GM23338 (cell line): ENCODE measurements at regions not wholly inside any gene's neighbourhood (a gene's known extent, or its start where the extent isn't known, plus 50 kb on each side); places are given as distances from the start of the nearest gene placed in this dataset.

ENCODE experiments used
- ATAC-seq: fragments of 200-7000 bp; cut with Tn5 transposase; 3 replicates; pipeline ENCODE4 v1.9.1; 2020
- DNase-seq: peaks from one replicate; pipeline ENCODE4 v3.0.0-alpha.2; 2015; ENCODE audit warnings: low spot score
- H2AFZ ChIP-seq: fragments of 200-600 bp; sonication (generic); 2 replicates; pipeline ENCODE4 v1.8.0; 2016; ENCODE audit warnings: antibody characterized with exemption, mild to moderate bottlenecking, moderate library complexity
- H3F3A ChIP-seq: fragments of 200-600 bp; sonication (generic); replicated peaks from 2 replicates; pipeline ENCODE4 v1.8.0; 2017; ENCODE audit warnings: antibody characterized with exemption, mixed run types, low read depth
- H3K27ac ChIP-seq: fragments of 200-600 bp; sonication (generic); 2 replicates; pipeline ENCODE4 v1.6.1; 2016; ENCODE audit warnings: low read depth
- H3K27me3 ChIP-seq: fragments of 200-600 bp; sonication (generic); 2 replicates; pipeline ENCODE4 v1.8.0; 2016; ENCODE audit warnings: mild to moderate bottlenecking, mixed run types, moderate library complexity; ENCODE audit not compliant: insufficient read depth
- H3K36me3 ChIP-seq: fragments of 200-600 bp; sonication (generic); 2 replicates; pipeline ENCODE4 v1.8.0; 2016; ENCODE audit warnings: mild to moderate bottlenecking; ENCODE audit not compliant: insufficient read depth
- H3K4me1 ChIP-seq: fragments of 200-600 bp; sonication (generic); 2 replicates; pipeline ENCODE4 v1.8.0; 2016; ENCODE audit warnings: mild to moderate bottlenecking, moderate library complexity; ENCODE audit not compliant: insufficient read depth
- H3K4me2 ChIP-seq: fragments of 200-600 bp; sonication (generic); 2 replicates; pipeline ENCODE4 v1.7.1; 2017; ENCODE audit warnings: mixed run types
- H3K4me3 ChIP-seq: fragments of 200-600 bp; sonication (generic); 2 replicates; pipeline ENCODE4 v1.6.1; 2016; ENCODE audit warnings: mixed run types
- H3K79me2 ChIP-seq: fragments of 200-600 bp; sonication (generic); replicated peaks from 2 replicates; pipeline ENCODE4 v1.8.0; 2017; ENCODE audit warnings: mild to moderate bottlenecking; ENCODE audit not compliant: insufficient read depth
- H3K9me2 ChIP-seq: fragments of 200-600 bp; sonication (generic); 2 replicates; pipeline ENCODE4 v1.8.0; 2017; ENCODE audit not compliant: insufficient read depth
- H4K20me1 ChIP-seq: fragments of 200-600 bp; sonication (generic); replicated peaks from 2 replicates; pipeline ENCODE4 v1.8.0; 2017; ENCODE audit warnings: mild to moderate bottlenecking; ENCODE audit not compliant: insufficient read depth
- H3K27ac Mint-ChIP-seq: 2 replicates; pipeline ENCODE4 v1.8.0; 2020; ENCODE audit warnings: inconsistent platforms, mild to moderate bottlenecking, moderate library complexity, mixed read lengths
- H3K27me3 Mint-ChIP-seq: 3 replicates; pipeline ENCODE4 v1.8.0; 2022; ENCODE audit warnings: low read depth, mild to moderate bottlenecking, moderate library complexity, mixed read lengths, inconsistent platforms; ENCODE audit not compliant: insufficient read depth, poor library complexity
- H3K36me3 Mint-ChIP-seq: 3 replicates; pipeline ENCODE4 v1.8.0; 2021; ENCODE audit warnings: low read depth, mild to moderate bottlenecking, inconsistent platforms, moderate library complexity, mixed read lengths
- H3K4me1 Mint-ChIP-seq: 3 replicates; pipeline ENCODE4 v1.8.0; 2020; ENCODE audit warnings: mild to moderate bottlenecking, inconsistent platforms, mixed read lengths
- H3K4me3 Mint-ChIP-seq: 3 replicates; pipeline ENCODE4 v1.8.0; 2021; ENCODE audit warnings: moderate library complexity, mild to moderate bottlenecking, inconsistent platforms, mixed read lengths
- H3K9me3 Mint-ChIP-seq: 3 replicates; pipeline ENCODE4 v1.8.0; 2020; ENCODE audit warnings: moderate library complexity, mild to moderate bottlenecking, inconsistent platforms, mixed read lengths
- CREB1 ChIP-seq: fragments of 250-450 bp; sonication (Bioruptor Pico); IDR thresholded peaks from 2 replicates; pipeline ENCODE4 v1.5.0; 2020; ENCODE audit warnings: low read depth, mild to moderate bottlenecking, moderate library complexity
- EZH2 ChIP-seq: fragments of 200-600 bp; sonication (generic); IDR thresholded peaks from one replicate; pipeline ENCODE4 v1.8.0; 2017; ENCODE audit warnings: antibody characterized with exemption, mild to moderate bottlenecking, low read depth; ENCODE audit not compliant: unreplicated experiment
- EZH2phosphoT487 ChIP-seq: fragments of 200-600 bp; sonication (generic); IDR thresholded peaks from one replicate; pipeline ENCODE4 v1.8.1; 2018; ENCODE audit warnings: antibody characterized with exemption; ENCODE audit not compliant: unreplicated experiment
- JUNB ChIP-seq: IDR thresholded peaks from one replicate; pipeline ENCODE4 v1.6.1; 2016; ENCODE audit warnings: antibody characterized with exemption; ENCODE audit not compliant: unreplicated experiment
- NANOG ChIP-seq: IDR thresholded peaks from 2 replicates; pipeline ENCODE4 v1.6.1; 2016; ENCODE audit warnings: antibody characterized with exemption, borderline replicate concordance
- POLR2AphosphoS5 ChIP-seq: IDR thresholded peaks from 2 replicates; pipeline ENCODE4 v1.6.1; 2016; ENCODE audit warnings: antibody characterized with exemption, low read depth
- STAT1 ChIP-seq: IDR thresholded peaks from one replicate; pipeline ENCODE4 v1.6.1; 2016; ENCODE audit warnings: antibody characterized with exemption; ENCODE audit not compliant: unreplicated experiment
- ZNF114 ChIP-seq: fragments of 250-450 bp; sonication (Bioruptor Pico); IDR thresholded peaks from 2 replicates; pipeline ENCODE4 v1.5.0; 2020; ENCODE audit warnings: mild to moderate bottlenecking, moderate library complexity
- ZNF331 ChIP-seq: fragments of 250-450 bp; sonication (Bioruptor Pico); IDR thresholded peaks from 2 replicates; pipeline ENCODE4 v1.5.0; 2020; ENCODE audit warnings: low read depth, mild to moderate bottlenecking, moderate library complexity
- TF ChIP-seq, protein P1 (sequence below), 2 experiments: fragments of 200-600 bp in 1 of 2; sonication (generic) in 1 of 2; conservative IDR thresholded peaks; 2 replicates each; pipeline versions ENCODE4 v1.5.1 to v1.6.1; 2016 to 2017; ENCODE audit warnings: antibody characterized with exemption in 2 of 2, low read depth in 2 of 2, mild to moderate bottlenecking in 2 of 2, moderate library complexity in 1 of 2
- TF ChIP-seq, protein P2 (sequence below): IDR thresholded peaks from one replicate; pipeline ENCODE4 v1.6.1; 2018; ENCODE audit warnings: antibody characterized with exemption; ENCODE audit not compliant: unreplicated experiment
- TF ChIP-seq, protein P3 (sequence below): IDR thresholded peaks from 2 replicates; pipeline ENCODE4 v1.6.1; 2016; ENCODE audit warnings: antibody characterized with exemption

DNA sequence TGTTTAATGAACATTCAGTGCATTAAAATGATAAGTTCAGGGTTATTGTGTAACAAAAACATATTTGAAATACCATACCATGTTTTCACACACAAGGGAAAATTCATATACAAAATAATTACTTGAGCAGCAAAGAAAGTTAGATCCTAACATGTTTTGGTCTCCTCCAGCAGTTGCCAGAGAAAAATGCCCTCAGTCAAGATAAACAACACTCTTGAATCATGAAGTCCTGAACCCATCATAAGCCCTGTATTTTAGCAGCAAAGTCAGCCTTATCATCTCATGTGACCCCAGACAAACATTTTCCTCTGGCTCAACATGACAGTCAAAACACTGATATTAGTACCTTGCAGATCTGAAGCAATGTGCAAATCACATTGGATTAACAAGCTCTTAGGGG lies 1541.1 kb upstream of the WWC1 start:
- Histone ChIP-seq H3K36me3 (no peaks in the 10 kb centered on the region), H3K27me3 (no peaks in the 10 kb centered on the region), H3K9me2 (no peaks in the 10 kb centered on the region), H3K27ac (no peak overlapping the region), H3K79me2 (no peaks in the 10 kb centered on the region), H2AFZ (peak overlapping the region; percentile 80; the same call in 1 of the 2 replicates), H3K4me2 (no peak overlapping the region), H3K4me3 (no peak overlapping the region), H4K20me1 (no peaks in the 10 kb centered on the region), H3F3A (no peaks in the 10 kb centered on the region), H3K4me1 (no peaks in the 10 kb centered on the region)
- Mint-ChIP-seq H3K4me3 (no peak overlapping the region), H3K9me3 (no peaks in the 10 kb centered on the region), H3K36me3 (no peaks in the 10 kb centered on the region), H3K27ac (no peak overlapping the region), H3K4me1 (no peaks in the 10 kb centered on the region), H3K27me3 (no peaks in the 10 kb centered on the region)
- no peak for TF ChIP-seq ZNF331 (CRISPR knock-in tag)
- TF ChIP-seq JUNB, result no peak
- no peak for TF ChIP-seq EZH2phosphoT487
- ATAC-seq (no peak), DNase-seq (no peak)

DNA sequence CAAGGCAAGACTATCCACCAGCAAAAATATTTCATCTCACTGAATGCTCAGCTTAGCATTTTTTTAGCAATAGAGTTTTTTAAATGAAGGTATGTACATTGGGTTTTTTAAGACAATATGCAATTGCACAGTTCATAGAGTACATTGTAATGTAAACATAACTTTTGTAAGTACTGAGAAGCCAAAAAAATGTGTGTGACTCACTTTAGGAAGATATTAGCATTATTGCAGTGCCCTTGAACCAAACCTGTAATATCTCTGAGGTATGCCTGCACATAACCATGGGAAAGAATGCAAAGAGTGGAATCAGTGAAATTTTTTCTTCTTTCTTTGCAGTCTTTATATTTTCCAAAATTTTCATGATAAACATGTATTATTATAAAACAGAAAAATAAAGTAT lies 1533.3 kb upstream of the WWC1 start:
- 0 out of 3 replicates have a peak, but pooled peaks cover 8% of the 10 kb centered on the region for H3K9me3 Mint-ChIP-seq
- H3K36me3 ChIP-seq, result no peaks in the 10 kb centered on the region
- TF ChIP-seq NANOG (no peak), EZH2phosphoT487 (no peak), ZNF114 (CRISPR knock-in tag) (no peak), EZH2 (no peak), CREB1 (no peak), JUNB (no peak), STAT1 (no peak), POLR2AphosphoS5 (no peak), ZNF331 (CRISPR knock-in tag) (no peak)
- TF ChIP-seq, protein P1, sequence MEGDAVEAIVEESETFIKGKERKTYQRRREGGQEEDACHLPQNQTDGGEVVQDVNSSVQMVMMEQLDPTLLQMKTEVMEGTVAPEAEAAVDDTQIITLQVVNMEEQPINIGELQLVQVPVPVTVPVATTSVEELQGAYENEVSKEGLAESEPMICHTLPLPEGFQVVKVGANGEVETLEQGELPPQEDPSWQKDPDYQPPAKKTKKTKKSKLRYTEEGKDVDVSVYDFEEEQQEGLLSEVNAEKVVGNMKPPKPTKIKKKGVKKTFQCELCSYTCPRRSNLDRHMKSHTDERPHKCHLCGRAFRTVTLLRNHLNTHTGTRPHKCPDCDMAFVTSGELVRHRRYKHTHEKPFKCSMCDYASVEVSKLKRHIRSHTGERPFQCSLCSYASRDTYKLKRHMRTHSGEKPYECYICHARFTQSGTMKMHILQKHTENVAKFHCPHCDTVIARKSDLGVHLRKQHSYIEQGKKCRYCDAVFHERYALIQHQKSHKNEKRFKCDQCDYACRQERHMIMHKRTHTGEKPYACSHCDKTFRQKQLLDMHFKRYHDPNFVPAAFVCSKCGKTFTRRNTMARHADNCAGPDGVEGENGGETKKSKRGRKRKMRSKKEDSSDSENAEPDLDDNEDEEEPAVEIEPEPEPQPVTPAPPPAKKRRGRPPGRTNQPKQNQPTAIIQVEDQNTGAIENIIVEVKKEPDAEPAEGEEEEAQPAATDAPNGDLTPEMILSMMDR (conservative IDR thresholded peaks at IDR 0.05; ENCODE audit: low read depth in 2 of 2), result no peak
- TF ChIP-seq, protein P2, sequence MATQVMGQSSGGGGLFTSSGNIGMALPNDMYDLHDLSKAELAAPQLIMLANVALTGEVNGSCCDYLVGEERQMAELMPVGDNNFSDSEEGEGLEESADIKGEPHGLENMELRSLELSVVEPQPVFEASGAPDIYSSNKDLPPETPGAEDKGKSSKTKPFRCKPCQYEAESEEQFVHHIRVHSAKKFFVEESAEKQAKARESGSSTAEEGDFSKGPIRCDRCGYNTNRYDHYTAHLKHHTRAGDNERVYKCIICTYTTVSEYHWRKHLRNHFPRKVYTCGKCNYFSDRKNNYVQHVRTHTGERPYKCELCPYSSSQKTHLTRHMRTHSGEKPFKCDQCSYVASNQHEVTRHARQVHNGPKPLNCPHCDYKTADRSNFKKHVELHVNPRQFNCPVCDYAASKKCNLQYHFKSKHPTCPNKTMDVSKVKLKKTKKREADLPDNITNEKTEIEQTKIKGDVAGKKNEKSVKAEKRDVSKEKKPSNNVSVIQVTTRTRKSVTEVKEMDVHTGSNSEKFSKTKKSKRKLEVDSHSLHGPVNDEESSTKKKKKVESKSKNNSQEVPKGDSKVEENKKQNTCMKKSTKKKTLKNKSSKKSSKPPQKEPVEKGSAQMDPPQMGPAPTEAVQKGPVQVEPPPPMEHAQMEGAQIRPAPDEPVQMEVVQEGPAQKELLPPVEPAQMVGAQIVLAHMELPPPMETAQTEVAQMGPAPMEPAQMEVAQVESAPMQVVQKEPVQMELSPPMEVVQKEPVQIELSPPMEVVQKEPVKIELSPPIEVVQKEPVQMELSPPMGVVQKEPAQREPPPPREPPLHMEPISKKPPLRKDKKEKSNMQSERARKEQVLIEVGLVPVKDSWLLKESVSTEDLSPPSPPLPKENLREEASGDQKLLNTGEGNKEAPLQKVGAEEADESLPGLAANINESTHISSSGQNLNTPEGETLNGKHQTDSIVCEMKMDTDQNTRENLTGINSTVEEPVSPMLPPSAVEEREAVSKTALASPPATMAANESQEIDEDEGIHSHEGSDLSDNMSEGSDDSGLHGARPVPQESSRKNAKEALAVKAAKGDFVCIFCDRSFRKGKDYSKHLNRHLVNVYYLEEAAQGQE, result no peak
- TF ChIP-seq, protein P3, sequence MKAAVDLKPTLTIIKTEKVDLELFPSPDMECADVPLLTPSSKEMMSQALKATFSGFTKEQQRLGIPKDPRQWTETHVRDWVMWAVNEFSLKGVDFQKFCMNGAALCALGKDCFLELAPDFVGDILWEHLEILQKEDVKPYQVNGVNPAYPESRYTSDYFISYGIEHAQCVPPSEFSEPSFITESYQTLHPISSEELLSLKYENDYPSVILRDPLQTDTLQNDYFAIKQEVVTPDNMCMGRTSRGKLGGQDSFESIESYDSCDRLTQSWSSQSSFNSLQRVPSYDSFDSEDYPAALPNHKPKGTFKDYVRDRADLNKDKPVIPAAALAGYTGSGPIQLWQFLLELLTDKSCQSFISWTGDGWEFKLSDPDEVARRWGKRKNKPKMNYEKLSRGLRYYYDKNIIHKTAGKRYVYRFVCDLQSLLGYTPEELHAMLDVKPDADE, result no peak

More for the DNA sequence above, 1533.3 kb upstream of the WWC1 start:
- Histone ChIP-seq H3K79me2 (no peaks in the 10 kb centered on the region), H3K27ac (no peak overlapping the region), H3K4me3 (no peak overlapping the region), H3F3A (no peaks in the 10 kb centered on the region), H4K20me1 (no peaks in the 10 kb centered on the region), H3K4me2 (no peak overlapping the region), H2AFZ (no peak overlapping the region), H3K27me3 (no peaks in the 10 kb centered on the region), H3K9me2 (0 out of 2 replicates have a peak, but pooled peaks cover 8% of the 10 kb centered on the region), H3K4me1 (no peaks in the 10 kb centered on the region)
- no peak overlapping the region for H3K4me3 Mint-ChIP-seq
- DNase-seq (no peak), ATAC-seq (no peak)
- H3K27ac Mint-ChIP-seq, result no peak overlapping the region
- H3K36me3 Mint-ChIP-seq, result peaks cover 3% of the 10 kb centered on the region; the same call in 1 of the 3 replicates
- no peaks in the 10 kb centered on the region for H3K4me1 Mint-ChIP-seq
- peaks cover 8% of the 10 kb centered on the region for H3K27me3 Mint-ChIP-seq
